Spinal cord (tissue), 9 donors: ENCODE measurements at regions not wholly inside any gene's neighbourhood (a gene's known extent, or its start where the extent isn't known, plus 50 kb on each side); places are given as distances from the start of the nearest gene placed in this dataset.
A peak's percentile ranks its signal among the peaks of the same experiment; 100 is the strongest.
"Not testable (repeated sequence)": the region's sequence is repeated elsewhere in the genome, so short reads cannot be mapped to it uniquely, and the experiment has no call there.

ENCODE experiments used
- DNase-seq, 6 donors: peaks; one replicate each; pipeline versions ENCODE4 v3.0.0 to v3.0.0-alpha.2; 2013 to 2015; ENCODE audit warnings: low spot score in 6 of 6, low read depth in 4 of 6
- H3K27ac ChIP-seq: one replicate; pipeline ENCODE4 v1.5.1; 2013; ENCODE audit warnings: low read depth, low read length, control low read depth
- H3K27me3 ChIP-seq: one replicate; pipeline ENCODE4 v1.6.1; 2013; ENCODE audit warnings: low read length; ENCODE audit not compliant: control insufficient read depth, insufficient read depth
- H3K36me3 ChIP-seq: one replicate; pipeline ENCODE4 v1.6.1; 2013; ENCODE audit warnings: low read length; ENCODE audit not compliant: control insufficient read depth, insufficient read depth
- H3K4me1 ChIP-seq: one replicate; pipeline ENCODE4 v1.6.1; 2013; ENCODE audit warnings: low read length; ENCODE audit not compliant: control insufficient read depth, insufficient read depth
- H3K4me3 ChIP-seq: one replicate; pipeline ENCODE4 v1.5.1; 2013; ENCODE audit warnings: low read depth, low read length, control low read depth
- H3K9me3 ChIP-seq: one replicate; pipeline ENCODE4 v1.6.1; 2013; ENCODE audit warnings: low read length; ENCODE audit not compliant: control insufficient read depth, insufficient read depth
- WGBS: methylation state at CpG from one replicate; pipeline ENCODE4 v1.1.5; 2013; ENCODE audit warnings: missing lambda C conversion rate; ENCODE audit not compliant: insufficient coverage; 5-methylcytosine and 5-hydroxymethylcytosine counted together
- donor health status: healthy.

DNA sequence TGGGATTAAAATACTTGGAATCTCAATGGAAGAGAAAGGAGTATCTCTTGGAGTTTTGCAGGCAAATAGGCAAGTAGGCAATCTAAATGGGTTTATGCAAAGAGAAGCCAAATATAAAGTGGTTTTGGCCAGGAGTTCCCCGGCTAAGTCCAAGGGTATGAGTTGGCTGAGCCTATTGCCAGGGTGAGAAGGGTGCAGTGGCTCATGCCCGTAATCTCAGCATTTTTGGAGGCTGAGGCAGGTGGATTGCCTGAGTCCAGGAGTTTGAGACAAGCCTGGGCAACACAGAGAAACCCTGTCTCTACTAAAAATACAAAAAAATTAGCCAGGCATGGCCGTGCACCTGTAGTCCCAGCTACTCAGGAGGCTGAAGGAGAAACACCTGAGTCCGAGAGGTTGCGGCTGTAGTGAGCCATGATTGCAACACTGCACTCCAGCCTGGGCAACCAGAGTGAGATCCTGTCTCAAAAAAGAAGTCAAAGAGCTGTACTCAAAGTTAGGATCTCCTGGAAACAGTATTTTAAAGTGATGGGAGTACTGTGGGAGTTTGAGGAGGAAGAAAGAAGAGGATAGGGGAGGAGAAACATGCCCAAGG, 130.4 kb upstream of the RAB18 start:
- no peak overlapping the region for H3K4me3 ChIP-seq
- no peaks in the 10 kb centered on the region for H3K27me3 ChIP-seq
- no peaks in the 10 kb centered on the region for H3K36me3 ChIP-seq
- no peaks in the 10 kb centered on the region for H3K9me3 ChIP-seq
- no peak overlapping the region for H3K27ac ChIP-seq
- WGBS = 91% methylated on average over 5 of the region's 5 CpGs
- no peaks in the 10 kb centered on the region for H3K4me1 ChIP-seq
- DNase-seq = no peak

DNA sequence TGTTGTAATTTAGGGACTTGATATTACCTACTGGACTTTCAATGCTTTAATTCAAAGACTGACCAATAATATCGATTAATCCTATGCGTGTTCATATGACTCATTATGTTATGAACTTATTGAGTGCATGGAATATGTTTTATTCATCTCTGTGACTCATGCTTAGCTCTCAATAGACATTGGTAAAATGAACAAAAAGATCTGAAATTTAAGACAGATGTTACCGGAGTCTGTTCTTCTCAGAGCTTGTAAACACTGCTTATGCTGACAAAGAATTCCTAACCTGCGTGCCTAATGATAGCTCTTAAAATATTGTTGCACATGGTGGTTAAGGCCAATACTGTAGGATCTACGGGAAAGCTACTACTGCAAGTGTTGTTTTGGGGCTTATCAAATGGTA, 131.5 kb upstream of the ACBD5 start:
- no peaks in the 10 kb centered on the region for H3K36me3 ChIP-seq
- WGBS = 92% methylated on average over 2 of the region's 5 CpGs
- H3K27ac ChIP-seq = no peak overlapping the region

DNA sequence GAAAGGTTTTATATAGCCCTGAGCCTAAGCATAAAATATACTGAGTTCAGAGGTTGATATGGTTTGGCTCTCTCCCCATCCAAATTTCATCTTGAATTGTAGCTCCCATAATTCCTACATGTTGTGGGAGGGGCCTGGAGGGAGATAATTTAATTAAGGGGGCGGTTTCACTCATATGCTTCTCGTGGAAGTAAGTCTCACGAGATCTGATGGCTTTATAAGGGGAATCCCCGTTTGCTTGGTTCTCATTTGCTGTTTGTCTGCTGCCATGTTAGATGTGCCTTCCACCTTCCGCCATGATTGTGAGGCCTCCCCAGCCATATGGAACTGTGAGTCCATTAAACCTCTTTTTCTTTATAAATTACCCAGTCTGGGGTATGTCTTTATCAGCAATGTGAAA, 130.8 kb upstream of the ACBD5 start:
- H3K4me3 ChIP-seq, DNase-seq, H3K36me3 ChIP-seq, H3K4me1 ChIP-seq, H3K27ac ChIP-seq, H3K9me3 ChIP-seq, H3K27me3 ChIP-seq: not testable (repeated sequence)
- 92% methylated on average over 5 of the region's 5 CpGs for WGBS

More for the DNA sequence above, 131.5 kb upstream of the ACBD5 start:
- H3K9me3 ChIP-seq = no peaks in the 10 kb centered on the region
- H3K4me1 ChIP-seq = no peaks in the 10 kb centered on the region
- H3K27me3 ChIP-seq = no peaks in the 10 kb centered on the region
- no peak overlapping the region for H3K4me3 ChIP-seq
- DNase-seq = no peak

DNA sequence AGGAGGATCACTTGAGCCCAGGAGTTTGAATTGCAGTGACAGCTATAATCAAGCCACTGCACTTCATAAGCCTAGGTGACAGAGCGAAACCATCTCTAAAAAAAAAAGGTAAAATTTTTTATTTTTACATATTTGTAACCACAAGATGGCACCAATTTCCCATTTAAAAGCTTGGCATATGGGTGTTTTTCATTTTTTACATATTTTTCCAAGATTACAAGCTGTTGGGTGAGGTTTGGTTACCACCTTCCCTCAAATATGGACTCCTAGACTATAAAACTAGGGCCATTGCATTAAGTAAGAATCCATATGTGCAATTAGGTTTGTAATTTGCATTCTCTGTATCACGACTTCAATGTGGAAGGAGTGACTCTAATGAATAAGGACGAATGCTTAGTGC, 129.3 kb upstream of the ACBD5 start:
- Histone ChIP-seq H3K4me3 (no peak overlapping the region), H3K36me3 (no peaks in the 10 kb centered on the region), H3K27me3 (no peaks in the 10 kb centered on the region), H3K27ac (no peak overlapping the region), H3K9me3 (no peaks in the 10 kb centered on the region), H3K4me1 (no peaks in the 10 kb centered on the region)
- 76% methylated on average over 2 of the region's 3 CpGs for WGBS
- DNase-seq = peak in 2 of 6 donors; percentile 38 to 68

DNA sequence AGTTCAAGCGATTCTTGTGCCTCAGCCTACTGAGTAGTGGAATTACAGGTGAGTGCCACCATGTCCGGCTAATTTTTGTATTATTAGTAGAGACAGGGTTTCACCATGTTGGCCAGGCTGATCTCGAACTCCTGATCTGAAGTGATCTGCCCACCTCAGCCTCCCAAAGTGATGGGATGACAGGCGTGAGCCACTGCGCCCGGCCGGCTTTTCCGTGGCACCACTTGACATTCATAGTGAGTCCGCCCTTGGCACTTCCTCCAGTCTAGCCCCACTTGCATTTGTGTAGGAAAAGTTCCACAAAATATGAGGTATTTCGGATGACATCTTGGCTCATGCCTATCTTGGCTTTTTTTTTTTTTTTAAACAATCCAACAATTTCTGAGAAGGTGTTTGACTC, 128.1 kb upstream of the ACBD5 start:
- no peaks in the 10 kb centered on the region for H3K27me3 ChIP-seq
- 90% methylated on average over 8 of the region's 10 CpGs for WGBS
- H3K4me3 ChIP-seq = no peak overlapping the region
- no peaks in the 10 kb centered on the region for H3K36me3 ChIP-seq
- H3K9me3 ChIP-seq = no peaks in the 10 kb centered on the region
- H3K27ac ChIP-seq = no peak overlapping the region
- no peaks in the 10 kb centered on the region for H3K4me1 ChIP-seq
- DNase-seq = no peak

DNA sequence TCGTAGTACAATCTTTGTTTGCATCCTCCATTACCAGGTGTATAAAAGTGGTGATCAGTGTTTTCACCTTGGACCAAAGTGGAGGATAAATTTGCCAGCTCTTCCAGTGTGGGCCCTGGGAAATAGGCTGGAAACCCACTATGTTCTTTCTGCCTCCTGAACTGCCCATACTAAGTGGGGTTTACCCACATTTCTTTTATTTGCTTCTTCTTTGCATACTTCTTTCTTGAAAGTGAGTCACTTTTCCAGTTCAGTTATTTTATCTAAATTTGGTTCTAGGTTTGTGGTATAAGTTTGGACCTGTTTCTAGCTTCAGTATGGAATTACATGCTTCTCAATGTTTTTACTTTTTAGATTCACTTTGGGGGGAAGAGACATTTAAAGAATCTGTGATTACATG, 126.2 kb upstream of the ACBD5 start:
- Histone ChIP-seq H3K4me1 (no peaks in the 10 kb centered on the region), H3K36me3 (no peaks in the 10 kb centered on the region), H3K27me3 (no peaks in the 10 kb centered on the region), H3K4me3 (no peak overlapping the region), H3K9me3 (no peaks in the 10 kb centered on the region), H3K27ac (no peak overlapping the region)
- no CpG with 5 or more reads among the region's 1 CpG for WGBS
- no peak for DNase-seq

DNA sequence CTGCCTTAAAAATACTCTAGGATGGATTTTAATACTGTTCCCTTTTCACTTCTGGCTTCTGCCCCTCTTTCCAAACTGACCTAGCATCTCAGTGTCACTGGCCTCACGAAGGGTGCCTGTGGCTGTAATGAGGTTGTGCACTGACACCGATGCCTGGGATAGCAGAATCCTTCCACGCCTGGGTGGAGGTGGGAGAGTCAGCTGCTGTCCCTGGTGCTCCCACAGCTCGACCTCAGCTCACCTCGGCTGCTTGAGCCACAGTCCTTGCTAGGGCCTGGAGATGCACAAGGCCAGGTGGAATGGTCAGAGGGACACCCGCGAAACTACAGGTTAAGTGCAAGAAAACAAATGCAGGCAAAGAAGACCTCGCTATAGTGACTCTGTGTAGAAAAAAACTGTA, 123.4 kb upstream of the ACBD5 start:
- DNase-seq = no peak
- H3K9me3 ChIP-seq = no peaks in the 10 kb centered on the region
- no peak overlapping the region for H3K4me3 ChIP-seq
- no peaks in the 10 kb centered on the region for H3K36me3 ChIP-seq
- H3K27ac ChIP-seq = no peak overlapping the region
- no peaks in the 10 kb centered on the region for H3K4me1 ChIP-seq
- H3K27me3 ChIP-seq = no peaks in the 10 kb centered on the region
- WGBS = 76% methylated on average over 4 of the region's 8 CpGs

DNA sequence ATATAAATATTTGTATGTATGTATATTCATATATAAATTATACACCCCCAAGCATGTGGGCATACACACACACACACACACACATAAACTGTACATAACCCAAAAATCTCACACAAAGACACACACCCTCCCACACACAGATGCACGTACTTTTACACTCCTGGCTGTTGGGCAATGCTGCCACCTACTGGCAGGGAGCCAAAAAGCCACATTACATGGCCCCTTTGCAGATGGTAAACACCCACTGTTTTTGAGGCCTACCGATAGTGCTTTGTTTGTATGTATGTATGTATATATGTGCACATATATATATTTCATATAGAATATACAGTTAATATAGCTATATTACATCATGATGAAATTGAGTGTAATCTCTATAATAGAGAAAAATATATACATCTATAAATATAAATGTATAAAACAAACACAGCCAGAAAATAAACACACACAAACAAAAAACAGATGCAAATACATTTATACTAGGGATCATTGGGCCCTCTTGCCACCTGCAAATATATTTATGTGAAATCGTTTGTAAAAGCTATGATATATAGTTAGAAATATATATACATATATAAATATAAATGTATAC, 120.1 kb upstream of the ACBD5 start:
- no CpG with 5 or more reads among the region's 3 CpGs for WGBS
- no peak overlapping the region for H3K4me3 ChIP-seq

DNA sequence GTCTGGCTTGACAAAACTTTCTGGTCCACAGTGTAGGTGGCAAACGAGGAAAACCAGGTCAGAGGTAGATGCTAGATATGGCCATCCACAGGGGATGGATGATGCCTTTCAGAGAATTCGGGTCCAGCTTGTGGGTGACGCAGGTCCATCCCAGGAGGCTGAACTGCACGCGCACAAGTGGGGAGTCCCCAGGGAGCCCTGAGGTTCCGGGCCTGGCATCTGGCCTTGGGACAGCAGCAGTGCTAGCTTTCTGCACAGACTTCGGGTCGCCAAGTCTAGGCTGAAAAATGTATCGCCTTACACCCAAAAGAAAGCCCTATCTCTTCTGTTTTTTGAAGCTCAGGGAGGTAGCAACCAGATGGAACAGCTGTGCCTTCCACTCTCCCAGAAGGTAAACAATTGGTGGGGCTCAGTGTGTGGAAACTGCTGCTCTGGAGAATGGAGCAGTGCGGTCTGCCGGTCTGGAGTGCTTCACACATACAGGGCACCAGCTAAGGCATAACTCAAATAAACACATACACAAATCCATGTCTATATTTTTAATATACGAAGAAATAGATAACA, 119.3 kb upstream of the ACBD5 start:
- Histone ChIP-seq H3K4me3 (no peak overlapping the region), H3K27me3 (no peaks in the 10 kb centered on the region), H3K4me1 (no peaks in the 10 kb centered on the region), H3K36me3 (no peaks in the 10 kb centered on the region), H3K9me3 (no peaks in the 10 kb centered on the region), H3K27ac (no peak overlapping the region)
- 81% methylated on average over 6 of the region's 12 CpGs for WGBS
- peak in 1 of 6 donors; percentile 29 for DNase-seq

More for the DNA sequence above, 120.1 kb upstream of the ACBD5 start:
- H3K27me3 ChIP-seq = no peaks in the 10 kb centered on the region
- H3K4me1 ChIP-seq = no peaks in the 10 kb centered on the region
- no peak overlapping the region for H3K27ac ChIP-seq
- DNase-seq = peak; percentile 56 to 98 (median 86)
- H3K9me3 ChIP-seq = no peaks in the 10 kb centered on the region
- H3K36me3 ChIP-seq = no peaks in the 10 kb centered on the region

DNA sequence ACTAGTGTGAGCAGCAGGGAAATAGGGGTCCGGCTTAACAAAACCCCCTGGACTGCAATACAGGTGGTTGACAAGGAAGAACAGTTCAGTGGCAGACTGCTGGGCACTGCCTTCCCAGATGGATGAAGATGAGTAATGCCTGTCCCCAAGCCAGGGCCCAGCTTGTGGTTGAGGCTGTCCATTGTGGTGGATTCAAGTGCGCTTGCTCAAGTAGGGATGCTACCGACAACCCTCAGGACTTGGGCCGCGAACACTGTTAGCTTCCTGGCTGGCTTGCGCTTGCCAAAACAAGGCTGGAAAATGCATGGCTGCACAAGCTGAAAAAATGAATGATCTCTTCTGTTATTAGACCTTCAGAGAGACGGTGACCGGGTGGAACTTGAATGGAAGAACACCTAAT, 116.1 kb upstream of the ACBD5 start:
- Histone ChIP-seq H3K4me3 (no peak overlapping the region), H3K27me3 (no peaks in the 10 kb centered on the region), H3K36me3 (no peaks in the 10 kb centered on the region), H3K4me1 (no peaks in the 10 kb centered on the region), H3K9me3 (no peaks in the 10 kb centered on the region), H3K27ac (no peak overlapping the region)
- WGBS = 93% methylated on average over 8 of the region's 8 CpGs
- DNase-seq = no peak
